ENCODE measurements at regions not wholly inside any gene's neighbourhood (a gene's known extent, or its start where the extent isn't known, plus 50 kb on each side); places are given as distances from the start of the nearest gene placed in this dataset.

DNA sequence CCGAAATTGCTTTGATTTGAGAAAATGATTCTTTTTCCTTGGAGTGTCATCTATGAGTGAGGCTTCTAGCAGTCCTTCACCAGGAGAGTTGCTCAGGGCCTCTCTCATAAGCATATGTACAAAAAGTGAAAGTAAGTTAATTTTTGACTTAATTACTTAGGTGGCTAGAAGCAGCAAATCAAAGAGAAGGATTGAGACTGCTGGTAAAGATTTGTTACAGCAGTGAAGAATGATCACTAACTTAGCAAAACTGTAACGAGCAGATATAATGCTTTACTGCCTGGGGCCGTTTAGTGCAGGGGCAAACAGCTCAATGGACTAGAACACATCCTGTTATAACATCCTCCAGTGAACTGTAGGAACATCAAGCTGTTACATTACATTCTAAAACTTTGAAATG lies 167.8 kb upstream of the RIPOR2 start:
- H3K4me3 ChIP-seq (ENCODE audit: low read depth, poor library complexity, severe bottlenecking), result no peak overlapping the region
- intact Hi-C loops (cut with DNase I; ENCODE audit: low total_unique reads), result no loop called here
- DNase-seq (ENCODE audit: low spot score in 2 of 2), result no peak
- 81 to 83% methylated on average over 3 of the region's 3 CpGs for WGBS, 2 donors
- no peak for TF ChIP-seq POLR2A (IDR thresholded peaks at IDR 0.05)
- TF ChIP-seq, protein P1, sequence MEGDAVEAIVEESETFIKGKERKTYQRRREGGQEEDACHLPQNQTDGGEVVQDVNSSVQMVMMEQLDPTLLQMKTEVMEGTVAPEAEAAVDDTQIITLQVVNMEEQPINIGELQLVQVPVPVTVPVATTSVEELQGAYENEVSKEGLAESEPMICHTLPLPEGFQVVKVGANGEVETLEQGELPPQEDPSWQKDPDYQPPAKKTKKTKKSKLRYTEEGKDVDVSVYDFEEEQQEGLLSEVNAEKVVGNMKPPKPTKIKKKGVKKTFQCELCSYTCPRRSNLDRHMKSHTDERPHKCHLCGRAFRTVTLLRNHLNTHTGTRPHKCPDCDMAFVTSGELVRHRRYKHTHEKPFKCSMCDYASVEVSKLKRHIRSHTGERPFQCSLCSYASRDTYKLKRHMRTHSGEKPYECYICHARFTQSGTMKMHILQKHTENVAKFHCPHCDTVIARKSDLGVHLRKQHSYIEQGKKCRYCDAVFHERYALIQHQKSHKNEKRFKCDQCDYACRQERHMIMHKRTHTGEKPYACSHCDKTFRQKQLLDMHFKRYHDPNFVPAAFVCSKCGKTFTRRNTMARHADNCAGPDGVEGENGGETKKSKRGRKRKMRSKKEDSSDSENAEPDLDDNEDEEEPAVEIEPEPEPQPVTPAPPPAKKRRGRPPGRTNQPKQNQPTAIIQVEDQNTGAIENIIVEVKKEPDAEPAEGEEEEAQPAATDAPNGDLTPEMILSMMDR (IDR thresholded peaks at IDR 0.05), result no peak

DNA sequence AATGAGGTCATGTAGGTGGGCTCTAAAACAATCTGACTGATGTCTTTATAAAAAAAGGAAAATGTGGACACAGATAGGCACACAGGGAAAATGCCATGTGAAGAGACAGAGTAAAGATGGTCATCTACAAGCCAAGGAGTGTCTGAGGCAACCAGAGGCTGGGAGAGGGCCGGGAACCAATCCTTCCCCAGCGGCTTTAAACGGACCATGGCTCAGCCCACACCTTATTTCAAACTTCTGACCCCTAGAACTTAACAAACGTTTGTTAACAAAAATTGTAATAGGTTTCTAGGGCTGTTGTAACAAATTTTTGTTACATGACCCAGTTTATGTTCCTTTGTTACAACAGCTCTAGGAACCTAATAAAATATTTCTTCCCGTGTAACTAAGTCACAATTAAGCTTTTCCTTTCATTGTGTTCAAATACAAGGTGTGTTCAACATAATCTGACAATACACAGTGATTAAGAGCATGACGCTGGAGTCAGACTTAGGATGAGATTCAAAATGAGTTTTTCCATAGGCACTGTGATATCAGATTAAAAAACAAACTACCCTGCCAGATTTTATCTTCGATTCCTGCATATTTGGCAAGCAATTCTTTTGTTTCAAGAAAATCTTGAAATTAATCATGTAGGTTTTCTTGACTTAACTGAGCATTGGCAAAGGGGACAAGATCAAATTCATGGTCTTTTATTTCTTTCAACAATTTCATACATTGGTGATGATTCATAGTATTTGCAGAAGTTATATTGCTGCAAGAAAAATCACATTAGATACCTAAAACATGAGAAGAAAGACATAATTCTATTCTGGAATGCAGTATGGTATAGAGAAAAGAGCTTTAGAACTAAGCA lies 169.5 kb upstream of the RIPOR2 start:
- 55 to 61% methylated on average over 7 of the region's 7 CpGs for WGBS, 2 donors
- TF ChIP-seq POLR2A (IDR thresholded peaks at IDR 0.05), result no peak
- TF ChIP-seq, protein P1 (IDR thresholded peaks at IDR 0.05), result no peak

DNA sequence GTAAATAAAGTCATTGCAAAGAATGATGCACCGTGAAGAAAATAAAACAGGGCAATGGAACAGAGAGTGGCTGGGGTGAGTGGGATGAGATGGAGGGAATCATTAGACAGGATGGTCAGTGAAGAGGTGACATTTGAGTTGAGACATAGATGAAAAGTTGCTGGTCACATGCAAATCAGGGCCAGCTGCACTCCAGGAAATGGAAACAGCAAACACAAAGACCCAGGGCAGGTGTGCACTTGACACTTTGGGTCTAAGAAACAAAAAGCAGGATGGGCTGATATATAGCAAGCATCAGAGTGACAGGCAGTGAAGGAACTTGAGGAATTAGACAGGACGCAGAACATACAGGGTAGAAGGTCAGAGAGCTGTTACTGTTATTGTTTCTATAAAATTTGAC lies 171.5 kb upstream of the RIPOR2 start:
- 93 to 98% methylated on average over 2 of the region's 2 CpGs for WGBS, 2 donors
- intact Hi-C loops (cut with DNase I; ENCODE audit: low total_unique reads), result no loop called here
- no peak overlapping the region for H3K4me3 ChIP-seq (ENCODE audit: low read depth, poor library complexity, severe bottlenecking)
- no peak for DNase-seq (ENCODE audit: low spot score in 2 of 2)
- TF ChIP-seq, protein P1 (IDR thresholded peaks at IDR 0.05), result no peak
- no peak for TF ChIP-seq POLR2A (IDR thresholded peaks at IDR 0.05)

More for the DNA sequence above, 169.5 kb upstream of the RIPOR2 start:
- no peak overlapping the region for H3K4me3 ChIP-seq (ENCODE audit: low read depth, poor library complexity, severe bottlenecking)
- intact Hi-C loops (cut with DNase I; ENCODE audit: low total_unique reads), result no loop called here
- DNase-seq (ENCODE audit: low spot score in 2 of 2), result no peak

DNA sequence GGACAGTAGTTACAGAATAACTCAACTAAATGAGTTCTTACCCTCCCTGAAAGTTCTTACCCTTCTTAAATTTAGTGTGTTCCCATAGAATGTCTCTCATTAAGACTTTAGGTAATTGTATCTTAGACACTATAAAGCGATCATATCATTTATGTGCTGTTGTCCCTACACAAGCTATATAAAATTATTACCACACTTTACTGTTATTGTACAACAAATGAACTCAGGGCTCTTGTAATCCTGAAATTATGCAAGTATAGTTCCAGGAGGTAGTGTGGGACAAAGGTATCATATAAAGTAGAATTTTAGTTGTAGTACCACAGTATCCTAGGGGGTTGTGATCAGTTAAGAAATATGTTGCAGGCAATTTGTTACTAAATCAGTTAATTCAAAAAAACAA lies 167.4 kb upstream of the CARMIL1 start:
- no peak for TF ChIP-seq POLR2A (IDR thresholded peaks at IDR 0.05)
- TF ChIP-seq, protein P1 (IDR thresholded peaks at IDR 0.05), result no peak
- DNase-seq (ENCODE audit: low spot score in 2 of 2), result no peak
- WGBS, 2 donors, result 92 to 95% methylated on average over 1 of the region's 1 CpG
- no peak overlapping the region for H3K4me3 ChIP-seq (ENCODE audit: low read depth, poor library complexity, severe bottlenecking)
- intact Hi-C loops (cut with DNase I; ENCODE audit: low total_unique reads), result no loop called here

DNA sequence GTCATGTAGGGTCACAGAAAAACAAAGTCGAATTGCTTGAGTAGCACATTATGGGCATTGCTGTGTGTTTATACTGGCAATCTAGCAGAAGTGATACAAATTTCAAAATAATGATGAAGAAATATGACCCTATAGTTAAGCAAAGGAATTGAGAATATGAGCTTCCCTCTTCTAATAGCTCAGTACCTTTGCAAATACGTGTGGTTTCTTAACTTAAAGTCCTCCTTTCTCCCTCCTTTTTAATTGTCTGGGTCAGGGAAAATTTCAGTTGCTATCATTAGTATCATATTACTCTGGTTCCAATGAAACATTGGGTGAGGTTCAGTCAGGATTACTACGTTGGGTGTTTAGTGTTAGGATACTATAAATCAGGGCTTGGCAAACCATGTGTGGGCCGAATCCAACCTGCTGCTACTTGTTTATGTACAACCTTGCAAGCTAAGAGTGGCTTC lies 166.8 kb upstream of the CARMIL1 start:
- H3K4me3 ChIP-seq (ENCODE audit: low read depth, poor library complexity, severe bottlenecking), result no peak overlapping the region
- peak in 1 of 2 donors; percentile 56 for DNase-seq (ENCODE audit: low spot score in 2 of 2)
- intact Hi-C loops (cut with DNase I; ENCODE audit: low total_unique reads), result no loop called here
- TF ChIP-seq POLR2A (IDR thresholded peaks at IDR 0.05), result no peak
- TF ChIP-seq, protein P1 (IDR thresholded peaks at IDR 0.05), result no peak
- 29 to 41% methylated on average over 4 of the region's 4 CpGs for WGBS, 2 donors

Measured in lower leg skin (tissue), 4 donors.